ENCODE measurements at regions not wholly inside any gene's neighbourhood (a gene's known extent, or its start where the extent isn't known, plus 50 kb on each side); places are given as distances from the start of the nearest gene placed in this dataset.

- intact Hi-C loops (cut with DNase I): no loop called here
- H3K4me3 ChIP-seq: no peak overlapping the region
- no peaks in the 10 kb centered on the region for H3K4me1 ChIP-seq (replicated peaks)
- H3K36me3 ChIP-seq: no peaks in the 10 kb centered on the region
- WGBS: 54% methylated on average over 6 of the region's 6 CpGs
- no peaks in the 10 kb centered on the region for H3K9me3 ChIP-seq
- no peak for DNase-seq (ENCODE audit: low spot score)
- H3K27ac ChIP-seq: no peak overlapping the region
- no peaks in the 10 kb centered on the region for H3K27me3 ChIP-seq (replicated peaks; ENCODE audit: insufficient read depth)
- TF ChIP-seq POLR2AphosphoS5 (IDR thresholded peaks at IDR 0.05): no peak
- TF ChIP-seq CTCF (IDR thresholded peaks at IDR 0.05): no peak
- TF ChIP-seq POLR2A (IDR thresholded peaks at IDR 0.05): no peak
Measured at GRCh38 chr9:119487118-119487827, 118.0 kb upstream of the BRINP1 start.

- intact Hi-C loops (cut with DNase I): no loop called here
- no peak for DNase-seq (ENCODE audit: low spot score)
- Histone ChIP-seq H3K27ac (no peak overlapping the region), H3K4me3 (no peak overlapping the region), H3K27me3 (replicated peaks; ENCODE audit: insufficient read depth) (no peaks in the 10 kb centered on the region), H3K4me1 (replicated peaks) (no peaks in the 10 kb centered on the region), H3K36me3 (no peaks in the 10 kb centered on the region), H3K9me3 (no peaks in the 10 kb centered on the region)
- TF ChIP-seq CTCF (IDR thresholded peaks at IDR 0.05) (no peak), POLR2A (IDR thresholded peaks at IDR 0.05) (no peak), POLR2AphosphoS5 (IDR thresholded peaks at IDR 0.05) (no peak)
Measured at GRCh38 chr9:119483153-119483552, 113.9 kb upstream of the BRINP1 start.

GRCh38 chr9:119477197-119477596 is 108.0 kb upstream of the BRINP1 start:
- intact Hi-C loops (cut with DNase I): no loop called here
- Histone ChIP-seq H3K9me3 (no peaks in the 10 kb centered on the region), H3K27me3 (replicated peaks; ENCODE audit: insufficient read depth) (no peaks in the 10 kb centered on the region), H3K4me1 (replicated peaks) (no peaks in the 10 kb centered on the region), H3K27ac (no peak overlapping the region), H3K4me3 (no peak overlapping the region), H3K36me3 (no peaks in the 10 kb centered on the region)
- DNase-seq (ENCODE audit: low spot score): no peak
- 70% methylated on average over 7 of the region's 7 CpGs for WGBS
- TF ChIP-seq POLR2AphosphoS5 (IDR thresholded peaks at IDR 0.05): no peak
- TF ChIP-seq CTCF (IDR thresholded peaks at IDR 0.05): no peak
- no peak for TF ChIP-seq POLR2A (IDR thresholded peaks at IDR 0.05)

GRCh38 chr9:119458068-119458467 is 88.8 kb upstream of the BRINP1 start:
- no peak for DNase-seq (ENCODE audit: low spot score)
- H3K36me3 ChIP-seq: no peaks in the 10 kb centered on the region
- no peaks in the 10 kb centered on the region for H3K27me3 ChIP-seq (replicated peaks; ENCODE audit: insufficient read depth)
- H3K27ac ChIP-seq: no peak overlapping the region
- WGBS: 42% methylated on average over 3 of the region's 3 CpGs
- H3K4me3 ChIP-seq: no peak overlapping the region
- TF ChIP-seq CTCF (IDR thresholded peaks at IDR 0.05) (no peak), POLR2A (IDR thresholded peaks at IDR 0.05) (no peak), POLR2AphosphoS5 (IDR thresholded peaks at IDR 0.05) (no peak)
- no peaks in the 10 kb centered on the region for H3K9me3 ChIP-seq
- H3K4me1 ChIP-seq (replicated peaks): no peaks in the 10 kb centered on the region
- intact Hi-C loops (cut with DNase I): no loop called here

GRCh38 chr9:119453980-119454379 is 84.7 kb upstream of the BRINP1 start:
- 83% methylated on average over 1 of the region's 1 CpG for WGBS

More at GRCh38 chr9:119453980-119454379, 84.7 kb upstream of the BRINP1 start:
- Histone ChIP-seq H3K9me3 (no peaks in the 10 kb centered on the region), H3K36me3 (no peaks in the 10 kb centered on the region), H3K4me3 (no peak overlapping the region), H3K4me1 (replicated peaks) (no peaks in the 10 kb centered on the region), H3K27ac (no peak overlapping the region), H3K27me3 (replicated peaks; ENCODE audit: insufficient read depth) (no peaks in the 10 kb centered on the region)
- TF ChIP-seq CTCF (IDR thresholded peaks at IDR 0.05) (no peak), POLR2AphosphoS5 (IDR thresholded peaks at IDR 0.05) (no peak), POLR2A (IDR thresholded peaks at IDR 0.05) (no peak)
- intact Hi-C loops (cut with DNase I): no loop called here
- no peak for DNase-seq (ENCODE audit: low spot score)
